Keratinocyte (primary cell): ENCODE measurements at regions not wholly inside any gene's neighbourhood (a gene's known extent, or its start where the extent isn't known, plus 50 kb on each side); places are given as distances from the start of the nearest gene placed in this dataset.

ENCODE experiments used
- DNase-seq: peaks from one replicate; pipeline ENCODE4 v3.0.0-alpha.2; 2011; ENCODE audit warnings: low read depth, missing footprints, low spot score
- FAIRE-seq: peaks from 2 replicates; lab custom pipeline; 2011; peaks lifted over from hg19 to GRCh38; lab: Jason Lieb, UNC
- H2AFZ ChIP-seq: 2 replicates; pipeline ENCODE4 v1.6.0; 2012; ENCODE audit warnings: low read length, control low read depth, inconsistent platforms; ENCODE audit not compliant: control insufficient read depth
- H3K27ac ChIP-seq: 2 replicates; pipeline ENCODE4 v1.5.1; 2011; ENCODE audit warnings: low read length; ENCODE audit not compliant: control insufficient read depth, insufficient read depth
- H3K27me3 ChIP-seq: 3 replicates; pipeline ENCODE4 v1.6.0; 2011; ENCODE audit warnings: low read length; ENCODE audit not compliant: control insufficient read depth, insufficient read depth; ENCODE audit errors: extremely low read depth
- H3K36me3 ChIP-seq, 2 experiments: 2 replicates in 1 of 2; 3 replicates in 1 of 2; pipeline ENCODE4 v1.5.1; 2011; ENCODE audit warnings: low read length in 2 of 2, mild to moderate bottlenecking in 1 of 2; ENCODE audit not compliant: control insufficient read depth in 2 of 2, insufficient read depth in 2 of 2; ENCODE audit errors: extremely low read depth in 1 of 2
- H3K4me1 ChIP-seq: 3 replicates; pipeline ENCODE4 v1.5.1; 2011; ENCODE audit warnings: low read length; ENCODE audit not compliant: control insufficient read depth, insufficient read depth; ENCODE audit errors: extremely low read depth
- H3K4me2 ChIP-seq: 3 replicates; pipeline ENCODE4 v1.6.0; 2011; ENCODE audit warnings: low read depth, low read length; ENCODE audit not compliant: control insufficient read depth, insufficient read depth; ENCODE audit errors: extremely low read depth
- H3K4me3 ChIP-seq, 3 experiments: fragments of 200-600 bp in 1 of 3; sonication (generic) in 1 of 3; 2 replicates in 2 of 3; 3 replicates in 1 of 3; pipeline ENCODE4 v1.5.1; 2011 to 2016; ENCODE audit warnings: low read length in 3 of 3, mild to moderate bottlenecking in 3 of 3, control low read depth in 2 of 3, inconsistent platforms in 1 of 3, low read depth in 1 of 3, mixed read lengths in 1 of 3, mixed run types in 1 of 3, moderate library complexity in 1 of 3; ENCODE audit not compliant: control insufficient read depth in 2 of 3, insufficient read depth in 2 of 3; ENCODE audit errors: extremely low read depth in 1 of 3
- H3K79me2 ChIP-seq: 2 replicates; pipeline ENCODE4 v1.6.0; 2012; ENCODE audit warnings: low read length; ENCODE audit not compliant: control insufficient read depth, insufficient read depth
- H3K9ac ChIP-seq: 3 replicates; pipeline ENCODE4 v1.6.0; 2011; ENCODE audit warnings: low read length; ENCODE audit not compliant: control insufficient read depth, insufficient read depth; ENCODE audit errors: extremely low read depth
- H3K9me1 ChIP-seq: 3 replicates; pipeline ENCODE4 v1.6.0; 2011; ENCODE audit warnings: low read length; ENCODE audit not compliant: control insufficient read depth, insufficient read depth; ENCODE audit errors: extremely low read depth
- H3K9me3 ChIP-seq: 2 replicates; pipeline ENCODE4 v1.5.1; 2012; ENCODE audit warnings: low read depth, low read length; ENCODE audit not compliant: control insufficient read depth
- H4K20me1 ChIP-seq: 3 replicates; pipeline ENCODE4 v1.6.0; 2011; ENCODE audit warnings: low read length; ENCODE audit not compliant: control insufficient read depth, insufficient read depth; ENCODE audit errors: extremely low read depth
- CTCF ChIP-seq, 3 experiments: IDR thresholded peaks in 1 of 3; conservative IDR thresholded peaks in 1 of 3; optimal IDR thresholded peaks in 1 of 3; 2 replicates in 2 of 3; 3 replicates in 1 of 3; pipeline versions ENCODE3 to v1.5.1; 2011; ENCODE audit warnings: low read length in 3 of 3, mild to moderate bottlenecking in 3 of 3, moderate library complexity in 2 of 3, control low read depth in 1 of 3, inconsistent platforms in 1 of 3; ENCODE audit not compliant: insufficient read depth in 2 of 3; ENCODE audit errors: extremely low read depth in 1 of 3
- EZH2 ChIP-seq: IDR thresholded peaks from one replicate; pipeline ENCODE4 v1.6.1; 2012; ENCODE audit warnings: inconsistent platforms, mild to moderate bottlenecking, low read length, moderate library complexity
- dilution Hi-C: fragments of 300-500 bp; cut with MboI; formaldehyde crosslinking; loops from one replicate; pipeline ENCODE4 v1.7.0; 2020; ENCODE audit warnings: low sequenced_read_pairs; ENCODE audit not compliant: extremely low pct_ligation_motif_present

GRCh38 chr13:54682184-54682583, 1653.6 kb downstream of the OLFM4 start:
- dilution Hi-C loops: no loop called here
- Histone ChIP-seq H3K79me2 (no peaks in the 10 kb centered on the region), H4K20me1 (no peaks in the 10 kb centered on the region), H3K27ac (no peak overlapping the region), H3K36me3 (no peaks in the 10 kb centered on the region), H3K4me2 (no peak overlapping the region), H3K9ac (no peak overlapping the region), H3K4me3 (no peak overlapping the region), H3K4me1 (no peaks in the 10 kb centered on the region), H3K27me3 (no peaks in the 10 kb centered on the region), H2AFZ (no peak overlapping the region), H3K9me1 (no peaks in the 10 kb centered on the region), H3K9me3 (peaks cover 6% of the 10 kb centered on the region)
- DNase-seq: no peak
- no peak for FAIRE-seq
- no peak for TF ChIP-seq CTCF (optimal IDR thresholded peaks at IDR 0.05 in 1 of 3, IDR thresholded peaks at IDR 0.05 in 1 of 3, conservative IDR thresholded peaks at IDR 0.05 in 1 of 3; ENCODE audit: extremely low read depth in 1 of 3, insufficient read depth in 2 of 3, low read length in 3 of 3)
- TF ChIP-seq EZH2: no peak

- TF ChIP-seq CTCF (optimal IDR thresholded peaks at IDR 0.05 in 1 of 3, IDR thresholded peaks at IDR 0.05 in 1 of 3, conservative IDR thresholded peaks at IDR 0.05 in 1 of 3; ENCODE audit: extremely low read depth in 1 of 3, insufficient read depth in 2 of 3, low read length in 3 of 3): no peak
- TF ChIP-seq EZH2: no peak
- H3K27me3 ChIP-seq: no peaks in the 10 kb centered on the region
- H3K9me3 ChIP-seq: no peaks in the 10 kb centered on the region
- no peaks in the 10 kb centered on the region for H3K79me2 ChIP-seq
- no peaks in the 10 kb centered on the region for H3K4me1 ChIP-seq
- dilution Hi-C loops: no loop called here
- FAIRE-seq (no peak), DNase-seq (no peak)
- no peak overlapping the region for H3K9ac ChIP-seq
- no peaks in the 10 kb centered on the region for H4K20me1 ChIP-seq
- no peak overlapping the region for H3K27ac ChIP-seq
- H3K4me2 ChIP-seq: no peak overlapping the region
- H3K9me1 ChIP-seq: no peaks in the 10 kb centered on the region
- H3K36me3 ChIP-seq: no peaks in the 10 kb centered on the region
- H3K4me3 ChIP-seq: no peak overlapping the region
- no peak overlapping the region for H2AFZ ChIP-seq
Observed at GRCh38 chr13:54687173-54687572, 1658.6 kb downstream of the OLFM4 start.
